ENCODE measurements at regions not wholly inside any gene's neighbourhood (a gene's known extent, or its start where the extent isn't known, plus 50 kb on each side); places are given as distances from the start of the nearest gene placed in this dataset.

DNA sequence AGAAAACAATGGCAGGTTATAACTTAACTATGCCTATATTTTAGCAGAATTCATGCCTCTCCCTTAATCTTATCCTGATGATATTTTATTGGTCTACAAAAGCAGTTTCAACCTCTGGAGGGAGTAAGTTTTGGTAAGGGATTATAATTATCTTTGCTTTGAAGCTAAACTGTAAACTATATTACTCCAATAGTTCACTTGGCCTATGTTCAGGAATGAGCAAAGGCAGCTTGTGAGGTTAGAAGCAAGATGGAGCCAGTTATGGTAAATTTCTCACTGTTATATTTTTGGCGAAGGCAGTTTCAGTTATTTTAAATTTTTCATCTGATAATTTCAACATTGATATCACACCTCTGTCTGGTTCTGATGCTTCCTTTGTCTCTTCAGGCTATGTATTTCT lies 192.5 kb upstream of the RGPD4 start:
- peaks cover 0 to 4% of the 10 kb centered on the region in 2 donors for H3K36me3 Mint-ChIP-seq

DNA sequence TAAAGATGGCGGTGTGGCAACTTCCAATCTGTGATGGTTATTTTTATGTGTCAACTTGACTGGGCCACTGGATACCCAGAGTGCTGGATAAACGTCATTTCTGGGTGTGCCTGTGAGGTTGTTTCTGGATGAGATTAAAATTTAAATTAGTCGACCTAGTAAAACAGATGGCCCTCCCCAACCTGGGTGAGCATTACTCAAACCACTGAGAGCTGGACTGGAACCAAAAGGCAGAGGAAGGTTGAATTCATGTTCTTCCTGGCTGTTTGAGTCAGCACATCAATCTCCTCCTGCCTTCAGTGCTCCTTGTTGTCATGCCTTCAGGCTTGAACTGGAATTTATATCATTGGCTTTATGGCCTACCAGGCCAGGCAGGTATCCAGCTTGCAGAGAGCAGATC lies 190.8 kb upstream of the RGPD4 start:
- peaks cover 0 to 4% of the 10 kb centered on the region in 2 donors for H3K36me3 Mint-ChIP-seq
- H3K27ac Mint-ChIP-seq = no peak overlapping the region
- peaks cover 9 to 18% of the 10 kb centered on the region in 2 donors for H3K9me3 Mint-ChIP-seq
- no peak for DNase-seq (ENCODE audit: low spot score in 2 of 2)
- no peak for ATAC-seq

More for the DNA sequence above, 192.5 kb upstream of the RGPD4 start:
- DNase-seq (ENCODE audit: low spot score in 2 of 2) (no peak), ATAC-seq (no peak)
- no peak overlapping the region for H3K27ac Mint-ChIP-seq
- peaks cover 9 to 23% of the 10 kb centered on the region in 2 donors for H3K9me3 Mint-ChIP-seq

DNA sequence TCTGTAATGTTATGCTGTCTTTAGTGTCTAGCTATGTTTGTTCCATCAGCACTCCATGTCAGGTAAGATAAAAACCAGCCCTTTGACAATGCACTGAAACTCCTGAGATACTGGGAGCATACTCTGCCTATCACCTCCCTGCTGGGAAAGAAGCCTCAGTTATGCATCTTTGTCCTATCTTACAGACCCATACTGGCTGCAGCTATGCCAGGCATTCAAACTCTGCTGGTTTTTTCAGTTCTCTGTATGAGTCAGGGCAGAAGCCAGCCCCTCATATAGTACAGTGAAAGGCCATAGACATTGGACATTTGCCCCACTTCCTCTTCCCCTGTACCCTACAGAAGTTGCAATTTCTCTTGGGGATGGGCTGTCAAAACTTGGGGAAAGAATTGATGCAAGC lies 181.1 kb upstream of the RGPD4 start:
- ATAC-seq (no peak), DNase-seq (ENCODE audit: low spot score in 2 of 2) (no peak)
- Mint-ChIP-seq H3K36me3 (peaks cover 0 to 4% of the 10 kb centered on the region in 2 donors), H3K27ac (no peak overlapping the region), H3K9me3 (peaks cover 23 to 24% of the 10 kb centered on the region in 2 donors)

DNA sequence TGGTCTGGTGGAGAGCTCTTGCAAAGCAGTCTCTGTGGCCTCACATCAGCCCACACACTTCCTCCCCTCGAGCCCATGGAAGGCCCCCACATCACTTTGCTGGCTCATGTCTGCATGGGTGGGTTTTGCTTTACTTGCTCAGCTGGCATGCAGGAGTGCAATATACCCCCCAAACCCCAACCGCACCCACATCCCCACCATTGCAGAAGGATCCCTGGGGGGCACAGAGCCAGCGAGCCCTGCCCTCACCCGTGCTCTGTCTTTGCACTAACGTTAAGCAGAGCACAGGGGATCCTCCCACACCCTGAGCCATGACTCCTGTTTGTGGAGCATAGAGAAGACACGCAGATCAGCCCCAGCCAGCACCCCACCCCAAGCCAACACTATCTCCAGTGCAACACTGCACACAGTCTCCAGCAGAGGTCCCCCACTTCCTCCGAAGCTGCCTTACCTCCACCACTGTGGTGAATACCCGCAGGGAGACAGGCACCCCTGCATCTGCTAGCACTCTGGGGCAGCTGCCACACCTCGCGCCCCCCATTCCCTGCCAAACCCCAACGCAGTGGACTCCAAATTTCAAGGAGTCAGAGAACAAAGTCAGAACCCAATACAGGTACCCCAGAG lies 177.8 kb upstream of the RGPD4 start:
- H3K27ac Mint-ChIP-seq = no peak overlapping the region
- no peak for ATAC-seq
- H3K36me3 Mint-ChIP-seq = peaks cover 0 to 4% of the 10 kb centered on the region in 2 donors

DNA sequence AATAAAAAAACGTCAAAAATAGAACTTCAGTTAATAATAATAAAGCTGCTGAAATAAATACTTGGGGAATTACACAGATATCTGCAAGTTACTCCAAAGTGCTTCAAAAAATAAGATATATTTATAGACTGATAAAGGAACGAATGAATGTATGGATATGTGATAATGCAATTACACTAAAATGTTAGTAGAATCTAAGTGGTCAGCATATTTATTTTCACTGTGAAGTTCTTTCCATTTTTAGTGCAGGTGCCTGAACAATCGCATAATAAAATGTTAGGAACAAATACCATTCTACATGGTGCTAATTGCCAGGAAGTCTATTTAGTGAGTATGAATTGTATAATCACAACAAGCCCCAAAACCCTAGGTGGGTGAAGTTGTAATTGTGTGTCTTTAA lies 169.6 kb upstream of the RGPD4 start:
- H3K9me3 Mint-ChIP-seq = no peaks in the 10 kb centered on the region
- no peak for ATAC-seq
- DNase-seq (ENCODE audit: low spot score in 2 of 2) = no peak
- H3K36me3 Mint-ChIP-seq = no peaks in the 10 kb centered on the region
- H3K27ac Mint-ChIP-seq = no peak overlapping the region

More for the DNA sequence above, 177.8 kb upstream of the RGPD4 start:
- peaks cover 17% of the 10 kb centered on the region in 2 donors for H3K9me3 Mint-ChIP-seq
- no peak for DNase-seq (ENCODE audit: low spot score in 2 of 2)

DNA sequence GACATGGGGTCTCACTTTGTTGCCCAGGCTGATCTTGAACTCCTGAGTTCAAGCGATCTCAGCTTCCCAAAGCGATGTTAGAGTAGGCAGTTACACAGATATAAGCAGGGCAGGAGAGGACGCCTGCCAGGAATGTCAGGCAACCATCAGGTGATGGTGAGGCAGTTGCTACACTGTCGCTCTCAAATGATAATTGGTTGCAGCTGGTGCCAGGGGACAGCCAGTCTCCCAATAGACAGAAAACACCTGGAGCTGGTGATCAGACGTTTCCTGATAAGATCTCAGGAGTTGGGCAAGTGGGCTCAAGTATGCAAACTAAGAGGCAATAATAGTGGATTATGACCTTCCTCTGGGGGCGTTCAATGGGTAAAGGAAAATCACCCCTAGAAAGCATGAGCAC lies 163.1 kb upstream of the RGPD4 start:
- H3K27ac Mint-ChIP-seq = no peak overlapping the region
- H3K36me3 Mint-ChIP-seq = no peaks in the 10 kb centered on the region
- peaks cover 4 to 5% of the 10 kb centered on the region in 2 donors for H3K9me3 Mint-ChIP-seq
- ATAC-seq = no peak
- DNase-seq (ENCODE audit: low spot score in 2 of 2) = no peak

DNA sequence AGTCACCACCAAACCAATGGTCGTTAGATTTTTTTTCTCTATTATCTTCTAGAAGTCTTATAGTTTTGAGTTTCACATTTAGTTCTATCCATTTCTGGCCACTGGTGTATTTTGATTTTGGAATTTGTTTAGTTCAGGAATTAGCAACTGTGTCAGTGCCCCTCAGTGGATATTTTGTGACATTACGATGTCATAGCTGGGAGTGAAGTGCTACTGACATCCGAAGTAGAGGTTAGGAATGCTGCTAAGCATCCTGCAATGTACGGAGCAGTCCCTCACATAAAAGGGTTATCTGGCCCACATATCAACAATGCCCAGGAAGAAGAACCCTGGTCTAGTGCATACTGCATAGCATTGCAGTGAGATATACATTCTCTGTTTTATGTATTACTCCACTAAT lies 157.4 kb upstream of the RGPD4 start:
- no peak for ATAC-seq
- no peak for DNase-seq (ENCODE audit: low spot score in 2 of 2)
- peaks cover 16 to 17% of the 10 kb centered on the region in 2 donors for H3K9me3 Mint-ChIP-seq
- H3K36me3 Mint-ChIP-seq = peaks cover 0 to 11% of the 10 kb centered on the region in 2 donors
- H3K27ac Mint-ChIP-seq = no peak overlapping the region

DNA sequence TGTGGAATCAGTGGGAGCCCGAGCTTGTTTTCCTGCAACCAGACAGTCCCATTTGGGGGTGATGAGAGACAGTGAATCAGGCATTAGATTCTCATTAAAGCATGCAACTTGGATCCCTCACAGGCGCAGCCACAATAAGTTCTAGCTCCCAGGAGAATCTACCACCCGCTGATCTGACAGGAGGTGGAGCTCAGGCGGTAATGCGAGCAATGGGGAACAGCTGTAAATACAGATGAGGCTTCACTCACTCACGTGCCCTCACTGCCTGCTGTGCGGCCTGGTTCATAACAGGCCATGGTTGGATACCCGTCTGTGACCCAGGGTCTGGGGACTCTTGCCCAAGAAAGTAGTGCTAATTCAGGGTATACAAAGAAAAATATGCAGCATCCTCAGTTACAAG lies 144.8 kb upstream of the RGPD4 start:
- H3K27ac Mint-ChIP-seq = no peak overlapping the region
- H3K9me3 Mint-ChIP-seq = peaks cover 3 to 8% of the 10 kb centered on the region in 2 donors
- DNase-seq (ENCODE audit: low spot score in 2 of 2) = no peak
- ATAC-seq = no peak
- H3K36me3 Mint-ChIP-seq = peaks cover 0 to 3% of the 10 kb centered on the region in 2 donors

DNA sequence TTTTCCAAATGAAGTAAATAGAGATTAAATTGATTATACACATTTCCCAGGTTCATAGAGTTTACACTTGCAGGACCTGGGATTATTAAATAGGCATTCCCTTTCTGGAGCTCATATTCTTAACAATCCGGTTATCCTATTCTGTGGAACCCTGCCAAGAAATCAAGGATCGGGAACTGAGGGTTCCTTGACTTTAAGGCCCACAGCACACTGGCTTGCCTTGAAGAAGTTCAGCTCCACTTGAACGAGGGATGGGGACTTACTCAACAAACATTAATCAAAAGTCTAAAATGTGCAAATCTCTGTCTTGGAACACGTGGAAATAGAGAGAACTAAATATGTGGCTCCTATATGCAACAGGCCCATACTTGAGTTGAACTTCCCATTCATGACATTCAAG lies 142.3 kb upstream of the RGPD4 start:
- no peaks in the 10 kb centered on the region for H3K9me3 Mint-ChIP-seq
- H3K27ac Mint-ChIP-seq = no peak overlapping the region
- no peak for DNase-seq (ENCODE audit: low spot score in 2 of 2)
- H3K36me3 Mint-ChIP-seq = no peaks in the 10 kb centered on the region
- ATAC-seq = no peak

DNA sequence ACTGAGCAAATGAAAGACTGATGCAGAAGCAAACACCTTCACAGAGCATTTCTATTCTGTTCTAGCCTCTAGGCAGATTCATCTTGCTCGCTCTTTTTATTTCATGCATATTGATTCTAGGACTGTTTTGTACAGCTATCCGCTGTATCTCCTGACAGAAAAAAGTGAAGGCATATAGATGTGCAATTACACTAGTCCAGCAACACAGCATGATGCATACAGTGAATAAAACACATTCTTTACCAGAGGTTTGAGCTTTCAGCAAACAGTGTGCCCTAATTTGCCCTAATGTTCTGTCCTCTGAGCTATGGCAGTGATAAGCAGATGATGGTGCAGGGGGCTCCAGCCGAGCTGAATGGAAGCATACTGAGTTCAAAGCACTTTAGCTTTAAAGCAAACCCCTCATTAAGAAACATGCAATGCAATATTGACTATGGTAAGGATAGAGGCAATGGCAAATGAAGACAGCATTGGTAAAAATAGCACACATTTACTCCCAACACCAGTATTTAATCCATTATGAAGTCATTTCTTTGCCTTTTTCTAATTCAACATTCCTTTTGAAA lies 141.2 kb upstream of the RGPD4 start:
- ATAC-seq (no peak), DNase-seq (ENCODE audit: low spot score in 2 of 2) (no peak)
- no peak overlapping the region for H3K27ac Mint-ChIP-seq
- H3K9me3 Mint-ChIP-seq = no peaks in the 10 kb centered on the region
- no peaks in the 10 kb centered on the region for H3K36me3 Mint-ChIP-seq

DNA sequence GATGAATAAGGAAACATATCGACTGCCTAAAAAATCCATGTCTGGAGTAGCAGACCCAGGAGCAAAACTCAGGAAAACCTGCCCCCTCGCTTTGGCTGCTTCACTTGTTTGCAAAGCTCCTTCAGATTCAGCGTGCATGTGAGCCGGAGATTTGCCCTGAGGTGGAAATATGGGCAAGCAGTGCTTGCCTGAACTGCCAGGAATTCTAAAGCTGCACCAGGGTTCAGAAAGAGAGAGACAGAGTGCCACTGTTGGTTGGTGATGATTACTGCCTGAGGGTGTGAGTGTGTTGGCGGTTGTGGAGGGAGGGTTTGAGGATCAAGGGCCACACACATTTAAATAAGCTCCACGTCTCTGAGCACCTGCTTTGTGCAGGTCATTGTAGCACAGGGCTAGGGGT lies 139.6 kb upstream of the RGPD4 start:
- no peak for DNase-seq (ENCODE audit: low spot score in 2 of 2)
- Mint-ChIP-seq H3K36me3 (no peaks in the 10 kb centered on the region), H3K27ac (no peak overlapping the region), H3K9me3 (no peaks in the 10 kb centered on the region)
- ATAC-seq = no peak

DNA sequence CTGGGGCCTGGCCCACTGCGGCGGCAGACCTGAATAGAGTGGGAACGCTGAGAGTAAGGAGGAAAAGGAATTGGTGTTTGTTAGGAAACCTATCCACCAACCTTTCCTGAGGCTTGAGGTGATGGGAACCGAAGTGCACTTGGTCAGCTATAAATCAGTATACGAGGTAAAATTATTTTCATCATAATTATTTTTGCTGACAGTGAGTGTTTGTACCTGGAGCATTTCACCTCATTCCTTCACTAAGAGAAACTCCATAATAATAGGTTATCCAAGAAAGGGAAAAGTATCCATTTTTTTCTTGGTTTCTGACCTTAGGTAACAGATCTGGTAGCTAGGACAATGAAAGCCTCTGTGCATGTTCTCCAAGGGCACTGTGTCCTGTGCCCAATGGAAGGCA lies 138.6 kb upstream of the RGPD4 start:
- H3K36me3 Mint-ChIP-seq = no peaks in the 10 kb centered on the region
- H3K9me3 Mint-ChIP-seq = no peaks in the 10 kb centered on the region

DNA sequence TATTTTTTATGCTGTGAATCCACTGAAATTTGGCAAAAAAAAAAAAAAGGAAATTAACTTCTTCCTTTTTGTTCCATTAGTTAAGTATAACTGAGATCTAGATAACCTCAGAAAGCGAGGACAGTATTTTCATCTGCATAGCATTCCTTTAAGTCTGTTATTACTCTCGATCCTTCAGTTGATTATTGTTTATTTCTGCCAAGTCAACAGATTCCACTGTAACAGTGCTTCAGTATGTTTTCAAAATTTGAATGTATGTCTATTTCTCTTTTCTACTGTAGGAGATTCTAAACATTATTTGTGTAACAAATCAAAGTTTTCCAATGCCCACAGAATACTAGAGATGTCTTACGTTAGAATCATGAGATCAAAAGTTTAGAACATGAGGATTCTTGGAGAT lies 133.1 kb upstream of the RGPD4 start:
- Mint-ChIP-seq H3K27ac (no peak overlapping the region), H3K9me3 (no peaks in the 10 kb centered on the region), H3K36me3 (no peaks in the 10 kb centered on the region)
- DNase-seq (ENCODE audit: low spot score in 2 of 2) (no peak), ATAC-seq (no peak)

More for the DNA sequence above, 138.6 kb upstream of the RGPD4 start:
- DNase-seq (ENCODE audit: low spot score in 2 of 2) (no peak), ATAC-seq (no peak)
- no peak overlapping the region for H3K27ac Mint-ChIP-seq

DNA sequence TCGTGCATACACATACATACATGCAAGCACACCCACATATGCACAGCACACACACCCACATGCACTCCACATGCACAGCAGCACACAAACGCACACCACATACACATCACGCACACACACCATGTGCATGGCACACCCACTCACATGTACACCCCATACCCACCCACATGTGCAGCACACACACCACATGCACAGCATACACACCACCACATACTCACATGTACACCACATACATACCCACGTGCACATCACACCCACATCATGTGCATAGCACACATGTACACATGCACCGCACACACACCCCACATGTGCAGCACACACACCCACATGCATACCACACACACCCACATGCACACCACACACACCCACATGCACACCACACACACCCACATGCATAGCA lies 132.0 kb upstream of the RGPD4 start:
- no peaks in the 10 kb centered on the region for H3K36me3 Mint-ChIP-seq
- ATAC-seq (no peak), DNase-seq (ENCODE audit: low spot score in 2 of 2) (no peak)
- H3K27ac Mint-ChIP-seq = no peak overlapping the region
- no peaks in the 10 kb centered on the region for H3K9me3 Mint-ChIP-seq

DNA sequence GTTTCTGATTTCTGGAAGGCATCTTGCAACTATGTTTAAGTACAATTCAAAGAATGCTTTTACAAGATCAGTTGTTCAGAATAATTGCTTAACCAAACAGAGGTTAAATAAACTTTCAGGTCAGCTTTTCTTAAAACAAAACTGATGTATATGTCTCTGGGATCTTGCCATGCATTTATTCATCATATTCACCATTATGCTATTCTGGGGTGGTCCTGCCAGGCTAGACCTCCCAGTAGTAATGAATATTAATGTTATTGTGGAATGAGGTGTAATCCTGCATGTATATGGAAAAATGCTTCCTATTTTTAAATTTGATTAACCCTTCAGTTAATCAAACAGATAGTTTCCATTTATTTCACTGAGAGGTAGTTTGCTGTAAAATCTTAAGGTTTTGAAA lies 129.3 kb upstream of the RGPD4 start:
- no peak for DNase-seq (ENCODE audit: low spot score in 2 of 2)
- no peaks in the 10 kb centered on the region for H3K9me3 Mint-ChIP-seq
- ATAC-seq = no peak
- no peak overlapping the region for H3K27ac Mint-ChIP-seq
- no peaks in the 10 kb centered on the region for H3K36me3 Mint-ChIP-seq

DNA sequence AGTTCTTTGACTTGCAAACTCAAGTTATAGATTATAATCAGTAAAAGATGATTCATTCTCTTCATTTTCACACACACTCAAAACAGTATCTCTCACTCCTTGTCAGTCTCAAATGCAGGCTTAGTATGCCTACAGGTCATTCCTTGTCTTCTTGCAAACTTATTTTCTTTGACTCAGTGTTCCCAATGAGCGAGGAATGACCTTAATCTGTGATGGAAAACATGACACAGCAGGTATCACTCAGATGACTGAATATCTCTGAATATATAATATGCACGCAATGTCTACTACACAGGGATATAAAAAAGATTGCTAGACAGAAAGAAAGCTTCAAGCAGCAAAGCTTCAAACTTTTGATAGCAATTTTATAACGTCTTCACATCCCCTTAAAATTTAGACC lies 127.8 kb upstream of the RGPD4 start:
- no peaks in the 10 kb centered on the region for H3K36me3 Mint-ChIP-seq
- H3K27ac Mint-ChIP-seq = no peak overlapping the region
- ATAC-seq (no peak), DNase-seq (ENCODE audit: low spot score in 2 of 2) (no peak)
- H3K9me3 Mint-ChIP-seq = no peaks in the 10 kb centered on the region

DNA sequence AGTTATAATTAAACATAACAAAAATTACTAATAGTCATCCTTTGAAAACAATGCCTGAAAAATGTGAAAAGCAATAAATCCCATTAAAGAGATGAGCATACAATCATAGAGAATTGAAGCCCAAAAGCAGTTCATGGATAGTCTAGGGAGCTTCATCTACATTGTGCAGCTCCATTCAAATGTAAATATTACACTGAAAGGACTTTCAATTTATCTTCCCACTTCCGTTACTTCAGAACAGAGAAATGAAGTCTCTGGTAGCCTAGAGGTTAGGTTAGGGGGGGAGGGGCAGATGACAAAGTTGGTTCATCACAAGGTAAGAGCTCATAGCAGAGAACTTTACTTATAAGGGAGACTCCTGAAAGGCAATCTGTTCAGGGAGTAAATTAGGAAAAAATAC lies 126.6 kb upstream of the RGPD4 start:
- no peaks in the 10 kb centered on the region for H3K36me3 Mint-ChIP-seq
- no peaks in the 10 kb centered on the region for H3K9me3 Mint-ChIP-seq
- DNase-seq (ENCODE audit: low spot score in 2 of 2) (no peak), ATAC-seq (no peak)
- H3K27ac Mint-ChIP-seq = no peak overlapping the region

DNA sequence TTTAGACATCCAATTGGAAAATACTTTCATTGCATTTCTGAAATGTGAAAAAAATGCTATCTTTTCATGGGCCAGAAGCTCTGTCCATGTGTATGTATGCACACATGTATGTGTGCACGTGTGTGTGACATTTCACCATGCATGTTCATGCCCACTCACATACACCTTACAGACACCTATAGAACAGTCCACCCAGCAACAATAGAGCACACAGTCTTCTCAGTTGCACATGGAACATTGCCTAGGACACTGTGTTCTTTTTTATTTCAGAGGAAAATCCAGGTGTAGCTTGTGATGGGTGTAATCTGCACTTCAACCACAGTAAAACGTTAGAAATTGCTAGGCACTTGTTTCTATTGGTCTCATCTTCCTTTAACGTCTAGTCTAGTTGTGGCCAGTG lies 114.8 kb upstream of the RGPD4 start:
- peaks cover 0 to 5% of the 10 kb centered on the region in 2 donors for H3K9me3 Mint-ChIP-seq
- H3K27ac Mint-ChIP-seq = no peak overlapping the region
- ATAC-seq (no peak), DNase-seq (ENCODE audit: low spot score in 2 of 2) (no peak)
- no peaks in the 10 kb centered on the region for H3K36me3 Mint-ChIP-seq
